OCI-LY7 (cell line): ENCODE measurements at regions not wholly inside any gene's neighbourhood (a gene's known extent, or its start where the extent isn't known, plus 50 kb on each side); places are given as distances from the start of the nearest gene placed in this dataset.

ENCODE experiments used
- BruUV-seq: library from RNA; stranded (reverse); fragments of 400-500 nt; replicated peaks from 2 replicates; lab custom pipeline; 2021; lab: Mats Ljungman, UMichigan
- CTCF ChIA-PET: fragments of 300-600 bp; sonication (Branson Sonifier 250); formaldehyde crosslinking; loops from one replicate; lab custom pipeline; 2022; ENCODE audit warnings: antibody characterized with exemption; ENCODE audit not compliant: unreplicated experiment; lab: Charles Lee
- POLR2A ChIA-PET: fragments of 300-600 bp; sonication (Branson Sonifier 250); formaldehyde crosslinking; loops from one replicate; lab custom pipeline; 2022; ENCODE audit warnings: antibody characterized with exemption; lab: Charles Lee
- DNase-seq: peaks from one replicate; pipeline ENCODE4 v3.0.0-alpha.2; 2015; ENCODE audit warnings: low spot score
- H2AFZ ChIP-seq: fragments of 200-600 bp; sonication (generic), shearing (Covaris generic); 2 replicates; pipeline ENCODE4 v1.6.1; 2014; ENCODE audit warnings: mild to moderate bottlenecking, antibody characterized with exemption, low read length, moderate library complexity
- H3K27ac ChIP-seq: fragments of 200-600 bp; sonication (generic); 2 replicates; pipeline ENCODE4 v1.5.1; 2014; ENCODE audit warnings: mixed run types, low read depth, mild to moderate bottlenecking, moderate library complexity, low read length, inconsistent platforms; ENCODE audit not compliant: poor library complexity, severe bottlenecking
- H3K36me3 ChIP-seq: fragments of 200-600 bp; sonication (generic); 2 replicates; pipeline ENCODE4 v1.6.1; 2014; ENCODE audit warnings: mild to moderate bottlenecking, antibody characterized with exemption, low read length, moderate library complexity, mixed read lengths; ENCODE audit not compliant: insufficient read depth
- H3K4me1 ChIP-seq: fragments of 200-600 bp; sonication (generic); 2 replicates; pipeline ENCODE4 v1.5.1; 2014; ENCODE audit warnings: mild to moderate bottlenecking, low read length; ENCODE audit not compliant: insufficient read depth, poor library complexity, severe bottlenecking
- H3K4me2 ChIP-seq: fragments of 200-600 bp; sonication (generic); 2 replicates; pipeline ENCODE4 v1.6.1; 2014; ENCODE audit warnings: mild to moderate bottlenecking, low read length
- H3K4me3 ChIP-seq: fragments of 200-600 bp; sonication (generic); 2 replicates; pipeline ENCODE4 v1.5.1; 2014; ENCODE audit warnings: mild to moderate bottlenecking, low read depth, low read length; ENCODE audit not compliant: poor library complexity, severe bottlenecking
- H3K79me2 ChIP-seq: fragments of 200-600 bp; sonication (generic); 2 replicates; pipeline ENCODE4 v1.6.1; 2016; ENCODE audit warnings: low read depth, mild to moderate bottlenecking, low read length, moderate library complexity, mixed read lengths; ENCODE audit not compliant: insufficient read depth
- H3K9me2 ChIP-seq: fragments of 200-600 bp; sonication (generic); 2 replicates; pipeline ENCODE4 v1.6.1; 2016; ENCODE audit warnings: mild to moderate bottlenecking, low read length, mixed read lengths; ENCODE audit not compliant: insufficient read depth
- H3K9me3 ChIP-seq: fragments of 200-600 bp; sonication (generic); 2 replicates; pipeline ENCODE4 v1.6.1; 2014; ENCODE audit warnings: mild to moderate bottlenecking, mixed run types, low read length, mixed read lengths
- H4K20me1 ChIP-seq: fragments of 200-600 bp; sonication (generic); 2 replicates; pipeline ENCODE4 v1.6.1; 2014; ENCODE audit warnings: mild to moderate bottlenecking, antibody characterized with exemption, low read length, moderate library complexity, mixed read lengths; ENCODE audit not compliant: insufficient read depth
- CTCF ChIP-seq: fragments of 200-600 bp; sonication (generic); conservative IDR thresholded peaks from 2 replicates; pipeline ENCODE4 v1.5.1; 2014; ENCODE audit warnings: mild to moderate bottlenecking, antibody characterized with exemption, low read length, moderate library complexity, mixed read lengths
- EZH2phosphoT487 ChIP-seq: fragments of 200-600 bp; sonication (generic); IDR thresholded peaks from 2 replicates; pipeline ENCODE4 v1.6.1; 2018; ENCODE audit warnings: low read depth, borderline replicate concordance, mild to moderate bottlenecking, mixed run types, antibody characterized with exemption, low read length, moderate library complexity, mixed read lengths
- intact Hi-C: fragments of 100-400 bp; cut with micrococcal nuclease; formaldehyde crosslinking; loops from one replicate; pipeline ENCODE4 v1.10.0; 2022; ENCODE audit not compliant: unreplicated experiment

- H3K4me3 ChIP-seq, result no peak overlapping the region
- H3K9me2 ChIP-seq, result no peaks in the 10 kb centered on the region; the same call in 1 of the 2 replicates
- no peaks in the 10 kb centered on the region for H3K79me2 ChIP-seq
- intact Hi-C loops, result no loop called here
- H3K4me1 ChIP-seq, result no peaks in the 10 kb centered on the region
- H4K20me1 ChIP-seq, result no peaks in the 10 kb centered on the region
- no peak overlapping the region for H2AFZ ChIP-seq
- TF ChIP-seq CTCF, result no peak
- TF ChIP-seq EZH2phosphoT487, result no peak
- DNase-seq, result no peak
- H3K27ac ChIP-seq, result no peak overlapping the region
- H3K36me3 ChIP-seq, result no peaks in the 10 kb centered on the region
- ChIA-PET CTCF (no interaction called here), POLR2A (no interaction called here)
- no peaks in the 10 kb centered on the region for H3K9me3 ChIP-seq
- H3K4me2 ChIP-seq, result no peak overlapping the region
- BruUV-seq, result no TSS peak
Measured at GRCh38 chr11:24157316-24157715, 339.5 kb upstream of the LUZP2 start.

- no peak for DNase-seq
- Histone ChIP-seq H2AFZ (no peak overlapping the region), H3K36me3 (no peaks in the 10 kb centered on the region), H3K4me1 (no peaks in the 10 kb centered on the region), H3K9me3 (no peaks in the 10 kb centered on the region), H3K4me3 (no peak overlapping the region), H4K20me1 (no peaks in the 10 kb centered on the region), H3K27ac (no peak overlapping the region), H3K4me2 (no peak overlapping the region), H3K79me2 (no peaks in the 10 kb centered on the region), H3K9me2 (no peaks in the 10 kb centered on the region; the same call in 1 of the 2 replicates)
- TF ChIP-seq CTCF, result no peak
- TF ChIP-seq EZH2phosphoT487, result no peak
- no TSS peak for BruUV-seq
- ChIA-PET POLR2A (no interaction called here), CTCF (no interaction called here)
- intact Hi-C loops, result no loop called here
Measured at GRCh38 chr11:24161587-24161986, 335.3 kb upstream of the LUZP2 start.

GRCh38 chr11:24163146-24163545 is 333.7 kb upstream of the LUZP2 start:
- no peak overlapping the region for H3K27ac ChIP-seq
- no TSS peak for BruUV-seq
- H3K9me3 ChIP-seq, result no peaks in the 10 kb centered on the region
- H3K36me3 ChIP-seq, result no peaks in the 10 kb centered on the region
- TF ChIP-seq EZH2phosphoT487 (no peak), CTCF (no peak)
- no peak overlapping the region for H3K4me3 ChIP-seq
- H4K20me1 ChIP-seq, result no peaks in the 10 kb centered on the region
- DNase-seq, result no peak
- ChIA-PET POLR2A (interaction anchor here (0.7 kb wide), 1 partner anchor 16 kb away, joined by 3 read pairs; no protein-coding TSS in a partner anchor), CTCF (no interaction called here)
- no peaks in the 10 kb centered on the region for H3K4me1 ChIP-seq
- H3K79me2 ChIP-seq, result no peaks in the 10 kb centered on the region
- no peak overlapping the region for H2AFZ ChIP-seq
- intact Hi-C loops, result no loop called here
- no peaks in the 10 kb centered on the region; the same call in 1 of the 2 replicates for H3K9me2 ChIP-seq
- no peak overlapping the region for H3K4me2 ChIP-seq
